PC-3 (cell line): ENCODE measurements at regions not wholly inside any gene's neighbourhood (a gene's known extent, or its start where the extent isn't known, plus 50 kb on each side); places are given as distances from the start of the nearest gene placed in this dataset.
"Not testable (repeated sequence)": the region's sequence is repeated elsewhere in the genome, so short reads cannot be mapped to it uniquely, and the experiment has no call there.

Source experiments
- ATAC-seq: fragments of 200-7000 bp; cut with Tn5 transposase; 2 replicates; pipeline ENCODE4 v1.9.1; 2020; ENCODE audit warnings: mild to moderate bottlenecking, moderate library complexity
- BruUV-seq: library from RNA; stranded (reverse); fragments of 400-500 nt; replicated peaks from 2 replicates; lab custom pipeline; 2021; lab: Mats Ljungman, UMichigan
- CTCF ChIA-PET: fragments of 300-600 bp; sonication (Branson Sonifier 250); formaldehyde crosslinking; loops from one replicate; lab custom pipeline; 2022; ENCODE audit warnings: antibody characterized with exemption; lab: Charles Lee
- POLR2A ChIA-PET: fragments of 300-600 bp; sonication (Branson Sonifier 250); formaldehyde crosslinking; loops from one replicate; lab custom pipeline; 2022; ENCODE audit warnings: antibody characterized with exemption; ENCODE audit not compliant: unreplicated experiment; lab: Charles Lee
- DNase-seq: peaks from one replicate; pipeline ENCODE4 v3.0.0-alpha.2; 2015
- H2AFZ ChIP-seq: fragments of 300-600 bp; sonication (generic); 2 replicates; pipeline ENCODE4 v1.6.0; 2016; ENCODE audit warnings: antibody characterized with exemption, low read length
- H3F3A ChIP-seq: fragments of 300-600 bp; sonication (generic); one replicate; pipeline ENCODE4 v1.6.0; 2017; ENCODE audit warnings: antibody characterized with exemption, low read length, control low read depth, mild to moderate bottlenecking; ENCODE audit not compliant: unreplicated experiment
- H3K27ac ChIP-seq: fragments of 300-600 bp; sonication (generic); 2 replicates; pipeline ENCODE4 v1.5.1; 2016; ENCODE audit warnings: mild to moderate bottlenecking, low read length
- H3K27me3 ChIP-seq: fragments of 300-600 bp; sonication (generic); 2 replicates; pipeline ENCODE4 v1.6.1; 2016; ENCODE audit warnings: low read length, mixed read lengths
- H3K36me3 ChIP-seq: fragments of 300-600 bp; sonication (generic); 2 replicates; pipeline ENCODE4 v1.6.1; 2016; ENCODE audit warnings: low read depth, mixed run types, low read length, mixed read lengths
- H3K4me1 ChIP-seq: fragments of 300-600 bp; sonication (generic); 2 replicates; pipeline ENCODE4 v1.5.1; 2016; ENCODE audit warnings: low read length; ENCODE audit not compliant: insufficient read depth
- H3K4me2 ChIP-seq: fragments of 300-600 bp; sonication (generic); 2 replicates; pipeline ENCODE4 v1.6.0; 2016; ENCODE audit warnings: low read length
- H3K4me3 ChIP-seq: fragments of 300-600 bp; sonication (generic); 2 replicates; pipeline ENCODE4 v1.5.1; 2016; ENCODE audit warnings: mild to moderate bottlenecking, low read length, mixed read lengths
- H3K79me2 ChIP-seq: fragments of 300-600 bp; sonication (generic); 2 replicates; pipeline ENCODE4 v1.6.1; 2017; ENCODE audit warnings: low read length, mixed read lengths
- H3K9ac ChIP-seq: fragments of 300-600 bp; sonication (generic); 2 replicates; pipeline ENCODE4 v1.6.0; 2016; ENCODE audit warnings: mild to moderate bottlenecking, low read length
- H3K9me2 ChIP-seq: fragments of 300-600 bp; sonication (generic); replicated peaks from 2 replicates; pipeline ENCODE4 v1.6.1; 2016; ENCODE audit warnings: mixed run types, low read length, mixed read lengths
- H3K9me3 ChIP-seq: fragments of 300-600 bp; sonication (generic); 2 replicates; pipeline ENCODE4 v1.6.1; 2016; ENCODE audit warnings: low read length, mixed read lengths
- H4K20me1 ChIP-seq: fragments of 300-600 bp; sonication (generic); 2 replicates; pipeline ENCODE4 v1.6.1; 2016; ENCODE audit warnings: low read length, mixed read lengths
- intact Hi-C: fragments of 100-400 bp; cut with micrococcal nuclease; formaldehyde crosslinking; loops from 2 replicates; pipeline ENCODE4 v1.9.0; 2023

DNA sequence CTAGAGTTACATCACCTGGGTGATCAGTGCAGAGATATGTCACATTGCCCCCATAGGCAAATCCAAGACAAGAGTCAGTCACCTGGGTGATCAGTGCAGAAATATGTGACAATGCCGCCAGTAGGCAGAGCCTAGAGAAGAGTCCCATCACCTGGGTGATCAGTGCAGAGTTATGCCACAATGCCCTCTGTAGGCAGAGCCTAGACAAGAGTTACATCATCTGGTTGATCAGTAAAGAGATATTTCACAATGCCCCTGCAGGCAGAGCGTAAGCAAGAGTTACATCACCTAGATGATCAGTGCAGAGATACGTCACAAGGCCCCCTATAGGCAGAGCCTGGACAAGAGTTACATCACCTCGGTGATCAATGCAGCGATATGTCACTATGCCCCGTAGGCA lies 63.3 kb upstream of the FRG2B start:
- BruUV-seq, intact Hi-C loops, DNase-seq, H3K9me2 ChIP-seq, H3K4me3 ChIP-seq, H2AFZ ChIP-seq, H3K9me3 ChIP-seq, H3K4me1 ChIP-seq, H3F3A ChIP-seq, H4K20me1 ChIP-seq, CTCF ChIA-PET, H3K27me3 ChIP-seq, ATAC-seq, H3K79me2 ChIP-seq, H3K27ac ChIP-seq, POLR2A ChIA-PET, H3K4me2 ChIP-seq, H3K9ac ChIP-seq, H3K36me3 ChIP-seq: not testable (repeated sequence)

DNA sequence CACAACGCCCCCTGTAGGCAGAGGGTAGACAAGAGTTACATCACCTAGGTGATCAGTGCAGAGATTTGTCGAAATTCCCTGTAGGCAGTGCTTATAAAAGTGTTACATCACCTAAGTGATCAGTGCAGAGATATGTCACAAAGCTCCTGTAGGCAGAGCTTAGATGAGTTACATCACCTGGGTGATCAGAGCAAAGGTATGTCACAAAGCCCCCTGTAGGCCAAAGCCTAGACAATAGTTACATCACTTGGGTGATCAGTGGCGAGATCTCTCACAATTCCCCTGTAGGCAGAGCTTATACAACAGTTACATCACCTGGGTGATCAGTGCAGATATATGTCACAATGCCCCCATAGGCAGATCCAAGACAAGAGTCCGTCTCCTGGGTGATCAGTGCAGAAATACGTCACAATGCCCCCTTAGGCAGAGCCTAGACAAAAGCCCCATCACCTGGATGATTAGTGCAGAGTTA lies 61.9 kb upstream of the FRG2B start:
- BruUV-seq, H3K4me1 ChIP-seq, H3K27ac ChIP-seq, H2AFZ ChIP-seq, H3K36me3 ChIP-seq, H3K9me2 ChIP-seq, intact Hi-C loops, H3K9ac ChIP-seq, H3K9me3 ChIP-seq, H3K27me3 ChIP-seq, CTCF ChIA-PET, H3F3A ChIP-seq, H3K4me2 ChIP-seq, H3K79me2 ChIP-seq, H4K20me1 ChIP-seq, DNase-seq, POLR2A ChIA-PET, H3K4me3 ChIP-seq: not testable (repeated sequence)
- ATAC-seq: peak; percentile 19; the same call in 1 of the 2 replicates

DNA sequence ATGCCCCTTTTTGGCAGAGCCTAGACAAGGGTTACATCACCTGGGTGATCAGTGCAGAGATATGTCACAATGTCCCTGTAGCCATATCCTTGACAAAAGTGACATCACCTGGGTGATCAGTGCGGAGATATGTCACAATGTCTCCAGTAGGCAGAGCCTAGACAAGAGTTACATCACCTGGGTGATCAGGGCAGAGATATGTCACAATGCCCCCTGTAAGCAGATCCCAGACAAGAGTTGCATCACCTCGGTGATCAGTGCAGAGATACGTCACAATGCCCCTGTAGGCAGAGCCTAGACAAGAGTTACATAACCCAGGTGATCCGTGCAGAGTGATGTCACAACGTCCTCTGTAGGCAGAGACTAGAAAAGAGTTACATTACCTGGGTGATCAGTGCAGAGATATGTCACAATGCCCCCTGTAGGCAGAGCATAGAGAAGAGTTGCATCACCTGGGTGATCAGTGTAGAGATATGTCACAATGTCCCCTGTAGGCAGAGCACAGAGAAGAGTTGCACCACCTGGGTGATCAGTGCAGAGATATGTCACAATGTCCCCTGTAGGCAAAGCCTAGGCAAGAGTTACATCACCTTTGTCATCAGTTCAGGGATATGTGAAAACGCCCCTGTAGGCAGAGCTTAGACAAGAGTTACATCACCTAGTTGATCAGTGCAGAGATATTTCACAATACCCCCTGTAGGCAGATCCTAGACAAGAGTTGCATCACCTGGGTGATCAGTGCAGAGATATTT lies 61.3 kb upstream of the FRG2B start:
- H3K9ac ChIP-seq, DNase-seq, CTCF ChIA-PET, intact Hi-C loops, H3K4me2 ChIP-seq, H3K4me3 ChIP-seq, H3K36me3 ChIP-seq, H3K79me2 ChIP-seq, H3K4me1 ChIP-seq, H2AFZ ChIP-seq, H4K20me1 ChIP-seq, H3K9me3 ChIP-seq, BruUV-seq, H3K9me2 ChIP-seq, H3K27me3 ChIP-seq, H3K27ac ChIP-seq, H3F3A ChIP-seq, POLR2A ChIA-PET: not testable (repeated sequence)
- peak; percentile 49 for ATAC-seq

DNA sequence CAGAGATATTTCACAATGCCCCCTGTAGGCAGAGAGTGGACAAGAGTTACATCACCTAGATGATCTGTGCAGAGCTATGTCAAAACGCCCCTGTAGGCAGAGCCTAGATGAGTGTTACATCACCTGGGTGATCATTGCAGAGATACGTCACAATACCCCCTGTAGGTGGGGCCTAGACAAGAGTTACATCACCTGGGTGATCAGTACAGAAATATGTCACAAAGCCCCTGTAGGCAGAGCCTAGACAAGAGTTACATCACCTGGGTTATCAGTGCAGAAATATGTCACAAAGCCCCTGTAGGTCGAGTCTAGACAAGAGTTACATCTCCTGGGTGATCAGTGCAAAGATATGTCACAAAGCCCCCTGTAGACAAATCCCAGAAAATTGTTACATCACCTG lies 60.4 kb upstream of the FRG2B start:
- H3K4me1 ChIP-seq, H3K36me3 ChIP-seq, CTCF ChIA-PET, POLR2A ChIA-PET, H3K27ac ChIP-seq, intact Hi-C loops, H3K9me3 ChIP-seq, H3K9ac ChIP-seq, H3K79me2 ChIP-seq, H3F3A ChIP-seq, BruUV-seq, H3K4me3 ChIP-seq, H3K9me2 ChIP-seq, H3K27me3 ChIP-seq, H4K20me1 ChIP-seq, H3K4me2 ChIP-seq, DNase-seq, H2AFZ ChIP-seq: not testable (repeated sequence)
- peak; percentile 35 for ATAC-seq
